ENCODE measurements at regions not wholly inside any gene's neighbourhood (a gene's known extent, or its start where the extent isn't known, plus 50 kb on each side); places are given as distances from the start of the nearest gene placed in this dataset.

- Histone ChIP-seq H3K4me3 (ENCODE audit: extremely low read depth, insufficient read depth, low read length, poor library complexity, severe bottlenecking) (no peak overlapping the region), H3K27ac (ENCODE audit: low read depth, low read length, severe bottlenecking) (no peak overlapping the region), H3K9me3 (ENCODE audit: control insufficient read depth, low read length) (no peaks in the 10 kb centered on the region), H3K4me1 (ENCODE audit: control insufficient read depth, insufficient read depth, low read length, poor library complexity, severe bottlenecking) (peaks cover 8% of the 10 kb centered on the region), H3K36me3 (ENCODE audit: control insufficient read depth, insufficient read depth, low read length) (no peaks in the 10 kb centered on the region)
- 100% methylated on average over 2 of the region's 2 CpGs; no CpG with 5 or more reads in 1 of the 2 experiments for WGBS, 2 experiments (ENCODE audit: insufficient coverage in 2 of 2)
These were observed 60.6 kb upstream of the KLF12 start for GRCh38 chr13:74194846-74195245.

DNA sequence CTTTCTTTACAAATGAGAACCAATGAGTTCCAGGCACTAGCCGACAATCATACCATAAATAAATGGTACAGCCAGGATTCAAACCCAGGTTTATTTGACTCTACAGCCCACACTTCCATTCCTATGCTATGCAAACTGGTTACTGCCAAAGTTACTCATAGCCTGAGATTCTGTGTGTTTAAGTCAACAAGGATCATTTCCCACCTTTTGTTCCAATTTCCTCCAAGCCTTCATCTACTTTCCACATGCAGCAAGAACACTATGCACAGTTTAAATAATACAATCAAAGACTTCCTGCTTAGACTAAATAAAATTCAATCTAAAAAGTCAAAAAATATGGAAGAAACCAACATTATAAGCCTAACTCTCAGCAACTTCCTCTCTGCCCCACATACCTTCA lies 59.2 kb upstream of the KLF12 start:
- Histone ChIP-seq H3K27ac (ENCODE audit: low read depth, low read length, severe bottlenecking) (no peak overlapping the region), H3K4me1 (ENCODE audit: control insufficient read depth, insufficient read depth, low read length, poor library complexity, severe bottlenecking) (peaks cover 2% of the 10 kb centered on the region), H3K4me3 (ENCODE audit: extremely low read depth, insufficient read depth, low read length, poor library complexity, severe bottlenecking) (no peak overlapping the region), H3K9me3 (ENCODE audit: control insufficient read depth, low read length) (no peaks in the 10 kb centered on the region), H3K36me3 (ENCODE audit: control insufficient read depth, insufficient read depth, low read length) (no peaks in the 10 kb centered on the region)
- 85% methylated on average over 1 of the region's 1 CpG; no CpG with 5 or more reads in 1 of the 2 experiments for WGBS, 2 experiments (ENCODE audit: insufficient coverage in 2 of 2)

GRCh38 chr13:74191410-74191809 lies 57.2 kb upstream of the KLF12 start:
- Histone ChIP-seq H3K4me3 (ENCODE audit: extremely low read depth, insufficient read depth, low read length, poor library complexity, severe bottlenecking) (no peak overlapping the region), H3K9me3 (ENCODE audit: control insufficient read depth, low read length) (no peaks in the 10 kb centered on the region), H3K36me3 (ENCODE audit: control insufficient read depth, insufficient read depth, low read length) (no peaks in the 10 kb centered on the region), H3K4me1 (ENCODE audit: control insufficient read depth, insufficient read depth, low read length, poor library complexity, severe bottlenecking) (peaks cover 5% of the 10 kb centered on the region), H3K27ac (ENCODE audit: low read depth, low read length, severe bottlenecking) (no peak overlapping the region)
- 86 to 93% methylated on average over 2 of the region's 3 CpGs for WGBS, 2 experiments (ENCODE audit: insufficient coverage in 2 of 2)

GRCh38 chr13:74190999-74191398 lies 56.8 kb upstream of the KLF12 start:
- Histone ChIP-seq H3K9me3 (ENCODE audit: control insufficient read depth, low read length) (no peaks in the 10 kb centered on the region), H3K27ac (ENCODE audit: low read depth, low read length, severe bottlenecking) (no peak overlapping the region), H3K4me3 (ENCODE audit: extremely low read depth, insufficient read depth, low read length, poor library complexity, severe bottlenecking) (no peak overlapping the region), H3K4me1 (ENCODE audit: control insufficient read depth, insufficient read depth, low read length, poor library complexity, severe bottlenecking) (peaks cover 5% of the 10 kb centered on the region), H3K36me3 (ENCODE audit: control insufficient read depth, insufficient read depth, low read length) (no peaks in the 10 kb centered on the region)
- WGBS, 2 experiments (ENCODE audit: insufficient coverage in 2 of 2), result no CpG with 5 or more reads among the region's 1 CpG

- peaks cover 5% of the 10 kb centered on the region for H3K4me1 ChIP-seq (ENCODE audit: control insufficient read depth, insufficient read depth, low read length, poor library complexity, severe bottlenecking)
- no peak overlapping the region for H3K4me3 ChIP-seq (ENCODE audit: extremely low read depth, insufficient read depth, low read length, poor library complexity, severe bottlenecking)
- WGBS, 2 experiments (ENCODE audit: insufficient coverage in 2 of 2), result 86% methylated on average over 1 of the region's 2 CpGs; no CpG with 5 or more reads in 1 of the 2 experiments
- no peak overlapping the region for H3K27ac ChIP-seq (ENCODE audit: low read depth, low read length, severe bottlenecking)
- no peaks in the 10 kb centered on the region for H3K36me3 ChIP-seq (ENCODE audit: control insufficient read depth, insufficient read depth, low read length)
- H3K9me3 ChIP-seq (ENCODE audit: control insufficient read depth, low read length), result no peaks in the 10 kb centered on the region
These were observed 53.4 kb upstream of the KLF12 start for GRCh38 chr13:74187564-74187963.

- Histone ChIP-seq H3K4me1 (ENCODE audit: control insufficient read depth, insufficient read depth, low read length, poor library complexity, severe bottlenecking) (peaks cover 5% of the 10 kb centered on the region), H3K36me3 (ENCODE audit: control insufficient read depth, insufficient read depth, low read length) (no peaks in the 10 kb centered on the region), H3K9me3 (ENCODE audit: control insufficient read depth, low read length) (no peaks in the 10 kb centered on the region), H3K27ac (ENCODE audit: low read depth, low read length, severe bottlenecking) (no peak overlapping the region), H3K4me3 (ENCODE audit: extremely low read depth, insufficient read depth, low read length, poor library complexity, severe bottlenecking) (no peak overlapping the region)
- WGBS, 2 experiments (ENCODE audit: insufficient coverage in 2 of 2), result no CpG with 5 or more reads among the region's 1 CpG
These were observed 50.1 kb upstream of the KLF12 start for GRCh38 chr13:74184283-74184682.

Measured in mesodermal cell (in vitro differentiated cells).